BLaER1 treated with 17β-estradiol and CSF1 and Interleukin-3, amounts not matched to agents 10 nM and 100 nM (cell line): ENCODE measurements at regions not wholly inside any gene's neighbourhood (a gene's known extent, or its start where the extent isn't known, plus 50 kb on each side); places are given as distances from the start of the nearest gene placed in this dataset.

ENCODE experiments used
- H3K27ac ChIP-seq, 11 experiments: shearing (Covaris generic); formaldehyde crosslinking; 2 replicates each; pipeline ENCODE4 v1.8.1; 2022
- H3K27me3 ChIP-seq, 11 experiments: shearing (Covaris generic); formaldehyde crosslinking; 2 replicates each; pipeline ENCODE4 v1.8.1; 2022
- H3K36me3 ChIP-seq, 11 experiments: shearing (Covaris generic); formaldehyde crosslinking; 2 replicates each; pipeline ENCODE4 v1.8.1; 2022
- H3K4me1 ChIP-seq, 10 experiments: shearing (Covaris generic); formaldehyde crosslinking; 2 replicates each; pipeline ENCODE4 v1.8.1; 2022
- H3K4me2 ChIP-seq, 11 experiments: shearing (Covaris generic); formaldehyde crosslinking; 2 replicates each; pipeline ENCODE4 v1.8.1; 2022
- H3K4me3 ChIP-seq, 10 experiments: shearing (Covaris generic); formaldehyde crosslinking; 2 replicates each; pipeline ENCODE4 v1.8.1; 2022
- H3K9ac ChIP-seq, 11 experiments: shearing (Covaris generic); formaldehyde crosslinking; 2 replicates each; pipeline ENCODE4 v1.8.1; 2022
- H3K9me3 ChIP-seq, 11 experiments: shearing (Covaris generic); formaldehyde crosslinking; replicated peaks in 1 of 11; 2 replicates each; pipeline ENCODE4 v1.8.1; 2022
- H4K20me1 ChIP-seq, 11 experiments: shearing (Covaris generic); formaldehyde crosslinking; 2 replicates each; pipeline ENCODE4 v1.8.1; 2022
- Cebpa-rat ChIP-seq, 11 experiments: shearing (Covaris generic); IDR thresholded peaks; 2 replicates each; pipeline ENCODE4 v1.8.1; 2022

- Histone ChIP-seq H3K27ac (no peak overlapping the region), H3K4me2 (no peak overlapping the region), H4K20me1 (no peaks in the 10 kb centered on the region; a peak in 1 of 22 replicates), H3K9ac (no peak overlapping the region), H3K4me3 (no peak overlapping the region), H3K9me3 (no peaks in the 10 kb centered on the region; a peak in 1 of 22 replicates), H3K4me1 (peaks cover 0 to 8% (median 0%) of the 10 kb centered on the region in 10 experiments; a peak in 2 of 20 replicates), H3K27me3 (no peaks in the 10 kb centered on the region), H3K36me3 (peaks cover 0 to 99% (median 75%) of the 10 kb centered on the region in 11 experiments; a peak in 19 of 22 replicates)
- no peak for TF ChIP-seq Cebpa-rat (IDR thresholded peaks at IDR 0.05)
Measured at GRCh38 chr1:232439011-232439410, 190.9 kb downstream of the SIPA1L2 start.

- Histone ChIP-seq H3K4me1 (peaks cover 0 to 6% (median 0%) of the 10 kb centered on the region in 10 experiments; a peak in 2 of 20 replicates), H4K20me1 (no peaks in the 10 kb centered on the region; a peak in 1 of 22 replicates), H3K27ac (no peak overlapping the region), H3K27me3 (no peaks in the 10 kb centered on the region), H3K36me3 (peaks cover 0 to 99% (median 75%) of the 10 kb centered on the region in 11 experiments; a peak in 19 of 22 replicates), H3K4me2 (no peak overlapping the region), H3K4me3 (no peak overlapping the region), H3K9ac (no peak overlapping the region), H3K9me3 (no peaks in the 10 kb centered on the region; a peak in 1 of 22 replicates)
- no peak for TF ChIP-seq Cebpa-rat (IDR thresholded peaks at IDR 0.05)
Measured at GRCh38 chr1:232438476-232438875, 191.5 kb downstream of the SIPA1L2 start.

- Histone ChIP-seq H4K20me1 (no peaks in the 10 kb centered on the region; a peak in 1 of 22 replicates), H3K4me2 (no peak overlapping the region), H3K36me3 (peaks cover 0 to 99% (median 77%) of the 10 kb centered on the region in 11 experiments; a peak in 19 of 22 replicates), H3K4me3 (no peak overlapping the region), H3K9ac (no peak overlapping the region), H3K4me1 (no peaks in the 10 kb centered on the region), H3K27me3 (no peaks in the 10 kb centered on the region), H3K9me3 (no peaks in the 10 kb centered on the region; a peak in 1 of 22 replicates), H3K27ac (no peak overlapping the region)
- no peak for TF ChIP-seq Cebpa-rat (IDR thresholded peaks at IDR 0.05)
Measured at GRCh38 chr1:232437510-232437909, 192.4 kb downstream of the SIPA1L2 start.

- no peaks in the 10 kb centered on the region for H3K27me3 ChIP-seq
- no peak overlapping the region for H3K4me2 ChIP-seq
- no peak overlapping the region for H3K4me3 ChIP-seq
- H3K36me3 ChIP-seq = peaks cover 0 to 100% (median 68%) of the 10 kb centered on the region in 11 experiments; a peak in 17 of 22 replicates
- H3K9ac ChIP-seq = no peak overlapping the region
- no peaks in the 10 kb centered on the region for H3K9me3 ChIP-seq
- no peaks in the 10 kb centered on the region for H4K20me1 ChIP-seq
- TF ChIP-seq Cebpa-rat (IDR thresholded peaks at IDR 0.05) = no peak
- H3K4me1 ChIP-seq = peaks cover 0 to under 1% (median 0%) of the 10 kb centered on the region in 10 experiments; a peak in 1 of 20 replicates
- H3K27ac ChIP-seq = no peak overlapping the region
Measured at GRCh38 chr1:232435729-232436128, 194.2 kb downstream of the SIPA1L2 start.

GRCh38 chr1:232432313-232432712 is 197.6 kb downstream of the SIPA1L2 start:
- H3K4me3 ChIP-seq = no peak overlapping the region
- no peak overlapping the region for H3K9ac ChIP-seq
- peaks cover 0 to 10% (median 2%) of the 10 kb centered on the region in 10 experiments; a peak in 5 of 20 replicates for H3K4me1 ChIP-seq
- no peaks in the 10 kb centered on the region for H3K27me3 ChIP-seq
- TF ChIP-seq Cebpa-rat (IDR thresholded peaks at IDR 0.05) = no peak
- H3K9me3 ChIP-seq = no peaks in the 10 kb centered on the region
- peaks cover 0 to 100% (median 47%) of the 10 kb centered on the region in 11 experiments; a peak in 16 of 22 replicates for H3K36me3 ChIP-seq
- H4K20me1 ChIP-seq = no peaks in the 10 kb centered on the region
- H3K4me2 ChIP-seq = no peak overlapping the region
- H3K27ac ChIP-seq = no peak overlapping the region

- Histone ChIP-seq H3K9ac (no peak overlapping the region), H3K9me3 (no peaks in the 10 kb centered on the region), H4K20me1 (no peaks in the 10 kb centered on the region), H3K27ac (no peak overlapping the region), H3K27me3 (no peaks in the 10 kb centered on the region), H3K4me2 (no peak overlapping the region), H3K4me1 (peaks cover 0 to 10% (median 2%) of the 10 kb centered on the region in 10 experiments; a peak in 5 of 20 replicates), H3K36me3 (peaks cover 0 to 100% (median 47%) of the 10 kb centered on the region in 11 experiments; a peak in 16 of 22 replicates), H3K4me3 (no peak overlapping the region)
- TF ChIP-seq Cebpa-rat (IDR thresholded peaks at IDR 0.05) = no peak
Measured at GRCh38 chr1:232431748-232432147, 198.2 kb downstream of the SIPA1L2 start.

- H3K36me3 ChIP-seq = peaks cover 0 to 100% (median 42%) of the 10 kb centered on the region in 11 experiments; a peak in 16 of 22 replicates
- H3K9ac ChIP-seq = no peak overlapping the region
- no peak overlapping the region for H3K4me2 ChIP-seq
- H4K20me1 ChIP-seq = no peaks in the 10 kb centered on the region
- H3K9me3 ChIP-seq = no peaks in the 10 kb centered on the region
- no peaks in the 10 kb centered on the region for H3K27me3 ChIP-seq
- TF ChIP-seq Cebpa-rat (IDR thresholded peaks at IDR 0.05) = no peak
- no peak overlapping the region for H3K4me3 ChIP-seq
- H3K27ac ChIP-seq = no peak overlapping the region
- peaks cover 0 to 10% (median 2%) of the 10 kb centered on the region in 10 experiments; a peak in 5 of 20 replicates for H3K4me1 ChIP-seq
Measured at GRCh38 chr1:232431326-232431725, 198.6 kb downstream of the SIPA1L2 start.

- no peak overlapping the region for H3K4me3 ChIP-seq
- H3K27ac ChIP-seq = no peak overlapping the region
- peak overlapping the region in 1 of 11 experiments; percentile 1; a peak in 1 of 22 replicates for H3K4me2 ChIP-seq
- no peak overlapping the region for H3K9ac ChIP-seq
- no peaks in the 10 kb centered on the region for H4K20me1 ChIP-seq
- no peaks in the 10 kb centered on the region for H3K27me3 ChIP-seq
- no peaks in the 10 kb centered on the region for H3K9me3 ChIP-seq
- H3K36me3 ChIP-seq = peaks cover 0 to 100% (median 41%) of the 10 kb centered on the region in 11 experiments; a peak in 16 of 22 replicates
- no peak for TF ChIP-seq Cebpa-rat (IDR thresholded peaks at IDR 0.05)
- peaks cover 0 to 10% (median 2%) of the 10 kb centered on the region in 10 experiments; a peak in 5 of 20 replicates for H3K4me1 ChIP-seq
Measured at GRCh38 chr1:232430467-232430866, 199.5 kb downstream of the SIPA1L2 start.

GRCh38 chr1:232428786-232429530 is 201.0 kb downstream of the SIPA1L2 start:
- H3K4me3 ChIP-seq = no peak overlapping the region
- H4K20me1 ChIP-seq = no peaks in the 10 kb centered on the region
- no peaks in the 10 kb centered on the region for H3K9me3 ChIP-seq
- H3K36me3 ChIP-seq = peaks cover 0 to 100% (median 41%) of the 10 kb centered on the region in 11 experiments; a peak in 16 of 22 replicates
- H3K27me3 ChIP-seq = no peaks in the 10 kb centered on the region
- H3K27ac ChIP-seq = no peak overlapping the region
- no peak overlapping the region for H3K4me2 ChIP-seq
- no peak for TF ChIP-seq Cebpa-rat (IDR thresholded peaks at IDR 0.05)
- no peak overlapping the region for H3K9ac ChIP-seq
- peaks cover 0 to 10% (median 2%) of the 10 kb centered on the region in 10 experiments; a peak in 7 of 20 replicates for H3K4me1 ChIP-seq
